ENCODE measurements at regions not wholly inside any gene's neighbourhood (a gene's known extent, or its start where the extent isn't known, plus 50 kb on each side); places are given as distances from the start of the nearest gene placed in this dataset.

DNA sequence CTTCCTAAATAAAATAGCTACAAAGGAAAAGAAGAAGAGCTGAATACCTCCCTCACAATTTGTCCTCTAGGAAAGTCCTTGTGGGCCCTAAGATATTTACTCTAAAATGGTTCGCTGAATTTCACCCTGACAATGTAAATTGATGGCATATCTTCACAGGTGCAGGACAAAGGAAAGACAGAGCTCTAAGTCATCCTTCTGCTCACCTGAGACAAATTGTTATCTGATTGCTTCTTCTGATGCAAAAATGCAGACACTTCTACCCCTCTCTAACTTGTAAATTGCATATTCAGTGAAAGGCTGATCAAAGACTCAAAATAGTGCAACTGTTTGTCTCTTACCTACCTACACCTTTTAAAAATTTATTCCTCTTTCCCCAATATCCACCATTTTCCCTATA lies 747.2 kb upstream of the PRR20A start:
- no peak for DNase-seq
- H3K27ac ChIP-seq, result no peak overlapping the region
- intact Hi-C loops (cut with DNase I; ENCODE audit: low total_unique reads), result no loop called here
- TF ChIP-seq, protein P1, sequence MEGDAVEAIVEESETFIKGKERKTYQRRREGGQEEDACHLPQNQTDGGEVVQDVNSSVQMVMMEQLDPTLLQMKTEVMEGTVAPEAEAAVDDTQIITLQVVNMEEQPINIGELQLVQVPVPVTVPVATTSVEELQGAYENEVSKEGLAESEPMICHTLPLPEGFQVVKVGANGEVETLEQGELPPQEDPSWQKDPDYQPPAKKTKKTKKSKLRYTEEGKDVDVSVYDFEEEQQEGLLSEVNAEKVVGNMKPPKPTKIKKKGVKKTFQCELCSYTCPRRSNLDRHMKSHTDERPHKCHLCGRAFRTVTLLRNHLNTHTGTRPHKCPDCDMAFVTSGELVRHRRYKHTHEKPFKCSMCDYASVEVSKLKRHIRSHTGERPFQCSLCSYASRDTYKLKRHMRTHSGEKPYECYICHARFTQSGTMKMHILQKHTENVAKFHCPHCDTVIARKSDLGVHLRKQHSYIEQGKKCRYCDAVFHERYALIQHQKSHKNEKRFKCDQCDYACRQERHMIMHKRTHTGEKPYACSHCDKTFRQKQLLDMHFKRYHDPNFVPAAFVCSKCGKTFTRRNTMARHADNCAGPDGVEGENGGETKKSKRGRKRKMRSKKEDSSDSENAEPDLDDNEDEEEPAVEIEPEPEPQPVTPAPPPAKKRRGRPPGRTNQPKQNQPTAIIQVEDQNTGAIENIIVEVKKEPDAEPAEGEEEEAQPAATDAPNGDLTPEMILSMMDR (IDR thresholded peaks at IDR 0.05 in 8 of 11, conservative IDR thresholded peaks at IDR 0.05 in 3 of 11), result no peak
- TF ChIP-seq POLR2A (IDR thresholded peaks at IDR 0.05), result no peak
- TF ChIP-seq POLR2AphosphoS5 (IDR thresholded peaks at IDR 0.05), result no peak
- 64 to 93% (median 69%) methylated on average over 1 of the region's 1 CpG for WGBS, 5 donors
- H3K9me3 ChIP-seq, result peaks cover 0 to 55% (median 21%) of the 10 kb centered on the region in 8 donors
- H3K36me3 ChIP-seq, result no peaks in the 10 kb centered on the region
- no peak overlapping the region for H3K4me3 ChIP-seq
- no peaks in the 10 kb centered on the region for H3K27me3 ChIP-seq (replicated peaks in 1 of 7)
- no peaks in the 10 kb centered on the region for H3K4me1 ChIP-seq

DNA sequence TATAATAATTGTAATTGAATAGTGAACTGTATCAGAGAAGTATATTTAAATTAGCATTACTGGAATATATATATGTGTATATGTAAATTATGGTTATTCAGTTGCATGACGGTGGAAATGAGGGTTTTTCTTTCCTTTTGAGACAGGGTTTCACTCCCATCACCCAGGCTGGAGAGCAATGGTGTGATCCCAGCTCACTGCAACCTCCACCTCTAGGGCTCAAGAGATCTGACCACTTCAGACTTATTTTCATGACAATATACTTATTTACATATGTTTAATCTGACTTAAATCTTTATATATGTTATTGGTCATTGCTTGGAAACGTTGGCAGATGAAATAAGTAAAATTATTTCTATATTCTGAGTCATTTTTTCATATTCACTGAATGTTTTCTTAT lies 744.4 kb upstream of the PRR20A start:
- H3K4me3 ChIP-seq, result no peak overlapping the region
- intact Hi-C loops (cut with DNase I; ENCODE audit: low total_unique reads), result no loop called here
- H3K9me3 ChIP-seq, result peaks cover 0 to 39% (median 9%) of the 10 kb centered on the region in 8 donors
- H3K36me3 ChIP-seq, result no peaks in the 10 kb centered on the region
- TF ChIP-seq, protein P1 (IDR thresholded peaks at IDR 0.05 in 8 of 11, conservative IDR thresholded peaks at IDR 0.05 in 3 of 11), result no peak
- TF ChIP-seq POLR2A (IDR thresholded peaks at IDR 0.05) (no peak), POLR2AphosphoS5 (IDR thresholded peaks at IDR 0.05) (no peak)
- H3K27ac ChIP-seq, result no peak overlapping the region
- WGBS, 5 donors, result 38 to 49% (median 40%) methylated on average over 2 of the region's 2 CpGs
- no peak for DNase-seq
- no peaks in the 10 kb centered on the region for H3K4me1 ChIP-seq
- no peaks in the 10 kb centered on the region for H3K27me3 ChIP-seq (replicated peaks in 1 of 7)

DNA sequence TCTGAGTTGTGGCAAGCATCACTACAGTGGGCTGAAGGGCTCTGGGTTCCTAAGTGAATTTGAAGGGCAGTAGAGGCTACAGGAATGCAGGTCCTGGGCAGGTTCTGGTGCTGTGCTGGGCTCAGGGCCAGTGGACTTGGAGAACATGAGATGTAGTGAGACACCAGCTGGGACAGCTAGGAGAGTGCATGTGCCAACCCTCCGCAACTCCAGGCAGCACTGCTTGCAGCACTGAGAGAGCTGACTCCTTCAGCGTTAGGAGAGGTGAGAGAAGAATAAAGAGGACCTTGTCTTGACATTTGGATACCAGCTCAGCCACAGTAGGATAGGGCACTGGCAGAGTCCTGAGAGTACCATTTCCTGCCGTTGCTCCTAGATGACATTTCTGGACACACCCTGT lies 739.9 kb upstream of the PRR20A start:
- DNase-seq, result no peak
- no peaks in the 10 kb centered on the region for H3K36me3 ChIP-seq
- H3K27ac ChIP-seq, result no peak overlapping the region
- intact Hi-C loops (cut with DNase I; ENCODE audit: low total_unique reads), result no loop called here
- no peak overlapping the region for H3K4me3 ChIP-seq
- no peaks in the 10 kb centered on the region for H3K4me1 ChIP-seq
- TF ChIP-seq, protein P1 (IDR thresholded peaks at IDR 0.05 in 8 of 11, conservative IDR thresholded peaks at IDR 0.05 in 3 of 11), result no peak
- TF ChIP-seq POLR2AphosphoS5 (IDR thresholded peaks at IDR 0.05) (no peak), POLR2A (IDR thresholded peaks at IDR 0.05) (no peak)
- H3K9me3 ChIP-seq, result peaks cover 0 to 39% (median 17%) of the 10 kb centered on the region in 8 donors
- H3K27me3 ChIP-seq (replicated peaks in 1 of 7), result no peaks in the 10 kb centered on the region
- WGBS, 5 donors, result 77 to 94% (median 81%) methylated on average over 3 of the region's 3 CpGs

DNA sequence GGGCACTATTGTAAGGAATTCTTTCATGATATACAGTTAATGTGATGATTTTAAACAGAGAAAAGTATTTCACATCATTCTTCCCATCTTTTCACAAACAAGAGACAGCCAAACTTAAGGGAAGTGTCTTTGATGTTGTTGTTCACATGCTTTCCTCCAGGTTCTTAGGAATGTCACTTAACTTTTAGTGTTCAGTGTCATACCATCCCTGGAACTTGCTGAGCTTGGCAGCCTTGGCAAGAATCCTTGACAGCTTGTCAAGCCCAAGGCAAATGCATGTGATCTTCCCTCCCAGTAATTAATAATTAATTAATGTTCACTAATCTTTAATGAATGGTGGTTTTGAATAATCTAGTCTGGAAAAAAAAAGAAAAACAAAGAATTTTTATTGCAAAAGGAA lies 727.9 kb upstream of the PRR20A start:
- Histone ChIP-seq H3K27ac (no peak overlapping the region), H3K4me3 (no peak overlapping the region), H3K27me3 (replicated peaks in 1 of 7) (no peaks in the 10 kb centered on the region), H3K9me3 (peaks cover 0 to 32% (median 19%) of the 10 kb centered on the region in 8 donors), H3K4me1 (no peaks in the 10 kb centered on the region), H3K36me3 (no peaks in the 10 kb centered on the region)
- no peak for DNase-seq
- intact Hi-C loops (cut with DNase I; ENCODE audit: low total_unique reads), result no loop called here
- TF ChIP-seq, protein P1 (IDR thresholded peaks at IDR 0.05 in 8 of 11, conservative IDR thresholded peaks at IDR 0.05 in 3 of 11), result no peak
- TF ChIP-seq POLR2AphosphoS5 (IDR thresholded peaks at IDR 0.05) (no peak), POLR2A (IDR thresholded peaks at IDR 0.05) (no peak)

Data from spleen (tissue), 11 donors.